ENCODE measurements at regions not wholly inside any gene's neighbourhood (a gene's known extent, or its start where the extent isn't known, plus 50 kb on each side); places are given as distances from the start of the nearest gene placed in this dataset.
"Not testable (repeated sequence)": the region's sequence is repeated elsewhere in the genome, so short reads cannot be mapped to it uniquely, and the experiment has no call there.

- no peaks in the 10 kb centered on the region for H3K4me1 ChIP-seq
- no peak overlapping the region for H3K4me3 ChIP-seq
- no peak for DNase-seq
- ATAC-seq: no peak
- WGBS, 2 donors: 84 to 90% methylated on average over 8 of the region's 8 CpGs
- H3K27ac ChIP-seq: no peak overlapping the region
- TF ChIP-seq POLR2A (IDR thresholded peaks at IDR 0.05) (no peak), CTCF (IDR thresholded peaks at IDR 0.05) (no peak)
- H3K9me3 ChIP-seq: no peaks in the 10 kb centered on the region
- H3K27me3 ChIP-seq: no peaks in the 10 kb centered on the region
- intact Hi-C loops (cut with DNase I): no loop called here
- no peaks in the 10 kb centered on the region for H3K36me3 ChIP-seq (replicated peaks in 1 of 2; ENCODE audit: insufficient read depth in 1 of 2, low read depth in 2 of 2)
These were observed 224.3 kb upstream of the SETMAR start for GRCh38 chr3:4078903-4079302.

GRCh38 chr3:4079339-4080195 is 223.6 kb upstream of the SETMAR start:
- DNase-seq (no peak), ATAC-seq (no peak)
- 27 to 28% methylated on average over 6 of the region's 6 CpGs for WGBS, 2 donors
- Histone ChIP-seq H3K4me1 (no peaks in the 10 kb centered on the region), H3K27ac (no peak overlapping the region), H3K36me3 (replicated peaks in 1 of 2; ENCODE audit: insufficient read depth in 1 of 2, low read depth in 2 of 2) (no peaks in the 10 kb centered on the region), H3K9me3 (no peaks in the 10 kb centered on the region), H3K4me3 (no peak overlapping the region), H3K27me3 (no peaks in the 10 kb centered on the region)
- intact Hi-C loops (cut with DNase I): no loop called here
- TF ChIP-seq POLR2A (IDR thresholded peaks at IDR 0.05) (no peak), CTCF (IDR thresholded peaks at IDR 0.05) (no peak)

- ATAC-seq: no peak
- WGBS, 2 donors: 76 to 78% methylated on average over 9 of the region's 9 CpGs
- no peaks in the 10 kb centered on the region for H3K9me3 ChIP-seq
These were observed 219.7 kb upstream of the SETMAR start for GRCh38 chr3:4083225-4084015.

GRCh38 chr3:4084271-4084670 is 218.9 kb upstream of the SETMAR start:
- Histone ChIP-seq H3K36me3 (replicated peaks in 1 of 2; ENCODE audit: insufficient read depth in 1 of 2, low read depth in 2 of 2) (no peaks in the 10 kb centered on the region), H3K4me1 (no peaks in the 10 kb centered on the region), H3K27me3 (no peaks in the 10 kb centered on the region), H3K4me3 (no peak overlapping the region), H3K9me3 (no peaks in the 10 kb centered on the region), H3K27ac (no peak overlapping the region)
- no peak for DNase-seq
- intact Hi-C loops (cut with DNase I): no loop called here
- TF ChIP-seq POLR2A (IDR thresholded peaks at IDR 0.05) (no peak), CTCF (IDR thresholded peaks at IDR 0.05) (no peak)
- ATAC-seq: no peak

More at GRCh38 chr3:4083225-4084015, 219.7 kb upstream of the SETMAR start:
- no peaks in the 10 kb centered on the region for H3K4me1 ChIP-seq
- TF ChIP-seq CTCF (IDR thresholded peaks at IDR 0.05): no peak
- TF ChIP-seq POLR2A (IDR thresholded peaks at IDR 0.05): no peak
- H3K27ac ChIP-seq: no peak overlapping the region
- H3K27me3 ChIP-seq: no peaks in the 10 kb centered on the region
- H3K36me3 ChIP-seq (replicated peaks in 1 of 2; ENCODE audit: insufficient read depth in 1 of 2, low read depth in 2 of 2): no peaks in the 10 kb centered on the region
- DNase-seq: no peak
- intact Hi-C loops (cut with DNase I): no loop called here
- no peak overlapping the region for H3K4me3 ChIP-seq

GRCh38 chr3:4086662-4087061 is 216.5 kb upstream of the SETMAR start:
- H3K9me3 ChIP-seq; intact Hi-C loops (cut with DNase I); H3K4me1 ChIP-seq; H3K36me3 ChIP-seq (replicated peaks in 1 of 2; ENCODE audit: insufficient read depth in 1 of 2, low read depth in 2 of 2); H3K4me3 ChIP-seq; ATAC-seq; H3K27me3 ChIP-seq; H3K27ac ChIP-seq; DNase-seq: not testable (repeated sequence)
- 78 to 88% methylated on average over 3 of the region's 3 CpGs for WGBS, 2 donors

Data from body of pancreas (tissue), 4 donors.